ENCODE measurements at regions not wholly inside any gene's neighbourhood (a gene's known extent, or its start where the extent isn't known, plus 50 kb on each side); places are given as distances from the start of the nearest gene placed in this dataset.

DNA sequence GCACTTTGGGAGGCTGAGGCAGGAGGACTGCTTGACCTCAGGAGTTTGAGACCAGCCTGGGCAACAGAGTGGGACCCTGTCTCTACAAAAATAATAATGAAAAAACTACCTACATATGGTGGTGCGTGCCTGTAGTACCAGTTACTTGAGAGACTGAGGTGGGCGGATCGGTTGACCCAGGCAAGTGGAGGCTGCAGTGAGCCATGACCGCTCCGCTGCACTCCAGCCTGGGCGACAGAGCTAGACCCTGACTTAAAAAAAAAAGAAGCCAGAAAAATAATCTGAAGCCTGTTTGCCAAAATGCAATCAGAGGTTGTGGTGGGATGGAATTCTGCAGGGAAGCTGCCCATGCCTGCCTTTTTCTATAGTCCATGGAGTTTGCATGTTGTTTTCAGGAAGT, 50.4 kb upstream of the GGTA1 start:
- intact Hi-C loops (cut with DNase I): loop anchor here in 2 of 3 donors (5.0 to 10.0 kb wide), 3 partner anchors 125 to 445 kb away; no protein-coding TSS in a partner anchor

DNA sequence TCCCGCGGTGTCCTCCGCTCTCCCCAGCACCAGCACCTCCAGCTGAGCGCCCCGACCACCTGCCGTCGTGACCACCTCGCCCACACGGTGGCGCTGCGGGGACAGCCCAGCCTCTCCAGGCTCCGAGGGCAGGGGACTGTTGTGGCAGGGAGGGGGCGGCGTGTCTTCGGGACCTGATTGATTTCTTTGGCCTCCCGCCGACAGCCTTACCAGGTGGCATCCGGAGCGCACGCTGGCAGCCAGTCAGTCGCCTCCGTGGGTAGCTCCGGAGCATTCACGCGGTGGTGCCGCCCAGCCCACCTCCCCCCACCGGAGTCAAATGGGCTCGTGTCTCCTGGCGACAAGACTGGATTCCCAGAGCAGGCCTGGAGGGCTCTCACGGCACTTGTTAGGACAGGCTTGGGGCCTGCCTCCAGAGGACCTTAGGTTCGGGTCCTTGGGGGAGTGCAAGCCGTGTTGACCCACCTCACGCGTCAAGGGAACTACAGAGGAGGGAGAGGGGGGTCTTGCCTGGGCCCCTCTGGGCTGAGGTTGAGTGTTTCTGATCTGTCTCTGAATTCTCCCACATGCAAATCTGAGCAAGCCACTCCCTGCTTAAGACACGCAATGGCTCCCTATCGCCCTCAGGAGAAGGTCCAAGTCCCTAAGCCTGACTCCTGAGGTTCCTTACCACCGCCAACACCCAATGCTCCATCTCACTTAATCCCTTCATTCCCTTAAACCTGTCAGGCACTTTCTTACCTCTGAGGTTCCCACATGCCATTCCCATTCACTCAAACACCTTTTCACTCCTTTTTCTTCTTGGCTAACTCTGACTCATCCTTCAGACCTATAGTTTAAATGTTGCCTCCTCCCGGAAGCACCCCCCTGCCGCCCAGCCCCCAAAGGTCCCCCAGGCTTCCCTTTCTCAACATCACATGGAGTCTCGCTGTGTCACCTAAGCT, 51.2 kb upstream of the GGTA1 start:
- ATAC-seq (peak; percentile 68 to 88 (median 84)), DNase-seq (peak; percentile 72 to 96 (median 87)), FAIRE-seq (no peak)
- intact Hi-C loops (cut with DNase I): loop anchor here in 2 of 3 donors (5.0 to 10.0 kb wide), 3 partner anchors 124 to 444 kb away; no protein-coding TSS in a partner anchor
- peaks cover 0 to 7% (median 0%) of the 10 kb centered on the region in 3 donors for H3K4me1 ChIP-seq
- peak; percentile 86 to 93 (median 90) for TF ChIP-seq CTCF (IDR thresholded peaks at IDR 0.05)
- no peaks in the 10 kb centered on the region for H3K9me3 ChIP-seq
- no peaks in the 10 kb centered on the region for H3K36me3 ChIP-seq
- 18 to 20% methylated on average over 40 of the region's 40 CpGs for WGBS, 2 donors
- peak overlapping the region in 2 of 4 donors; percentile 9 to 19 for H3K4me3 ChIP-seq
- no peak overlapping the region for H3K27ac ChIP-seq
- H3K27me3 ChIP-seq: no peaks in the 10 kb centered on the region

More for the DNA sequence above, 50.4 kb upstream of the GGTA1 start:
- 76 to 80% methylated on average over 6 of the region's 6 CpGs for whole genome bisulfite sequencing, 2 donors
- TF ChIP-seq CTCF (IDR thresholded peaks at IDR 0.05): no peak
- peaks cover 0 to 7% (median 0%) of the 10 kb centered on the region in 3 donors for H3K4me1 ChIP-seq
- DNase-seq (no peak), ATAC-seq (no peak), FAIRE-seq (no peak)
- H3K27me3 ChIP-seq: no peaks in the 10 kb centered on the region
- H3K36me3 ChIP-seq: no peaks in the 10 kb centered on the region
- H3K9me3 ChIP-seq: no peaks in the 10 kb centered on the region
- peak overlapping the region in 2 of 4 donors; percentile 9 to 19 for H3K4me3 ChIP-seq
- H3K27ac ChIP-seq: no peak overlapping the region

DNA sequence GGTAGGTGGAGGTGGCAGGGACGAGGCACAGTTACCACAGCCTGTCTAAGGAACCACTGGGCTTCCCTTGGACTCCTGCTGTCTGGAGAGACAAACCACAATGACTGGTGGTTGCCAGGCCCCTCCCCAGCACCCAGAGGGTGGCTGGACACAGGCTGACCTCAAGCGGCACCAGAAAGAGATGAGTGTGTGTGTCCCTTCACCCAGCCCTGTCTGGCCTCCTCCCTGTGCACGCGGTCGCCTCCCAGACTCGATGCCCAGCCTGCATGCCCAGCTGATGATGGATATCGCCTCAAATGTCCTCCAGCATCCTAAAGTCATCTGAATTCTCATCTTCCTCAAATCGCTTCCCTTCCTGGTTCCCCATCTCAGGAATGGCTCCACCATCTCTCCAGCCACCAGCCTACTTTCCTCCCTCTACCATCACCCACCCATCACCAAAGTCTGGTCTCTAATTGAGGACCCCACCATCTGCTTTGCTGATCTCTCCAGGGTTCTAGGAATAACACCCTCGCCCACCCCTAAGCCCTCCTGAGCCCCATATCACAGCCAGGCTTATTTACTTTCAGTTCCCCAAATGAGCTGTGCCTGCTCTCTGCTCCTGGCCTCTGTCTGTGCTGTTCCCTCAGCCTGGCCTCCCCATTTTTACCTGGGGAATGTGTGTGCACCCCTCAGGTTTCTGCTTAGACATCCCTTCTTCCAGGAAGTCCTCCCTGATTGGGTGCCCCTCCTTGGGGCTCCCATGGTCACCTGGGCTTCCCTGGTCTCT, 52.5 kb upstream of the GGTA1 start:
- intact Hi-C loops (cut with DNase I): loop anchor here in 2 of 3 donors (5.0 to 10.0 kb wide), 3 partner anchors 123 to 443 kb away; no protein-coding TSS in a partner anchor

DNA sequence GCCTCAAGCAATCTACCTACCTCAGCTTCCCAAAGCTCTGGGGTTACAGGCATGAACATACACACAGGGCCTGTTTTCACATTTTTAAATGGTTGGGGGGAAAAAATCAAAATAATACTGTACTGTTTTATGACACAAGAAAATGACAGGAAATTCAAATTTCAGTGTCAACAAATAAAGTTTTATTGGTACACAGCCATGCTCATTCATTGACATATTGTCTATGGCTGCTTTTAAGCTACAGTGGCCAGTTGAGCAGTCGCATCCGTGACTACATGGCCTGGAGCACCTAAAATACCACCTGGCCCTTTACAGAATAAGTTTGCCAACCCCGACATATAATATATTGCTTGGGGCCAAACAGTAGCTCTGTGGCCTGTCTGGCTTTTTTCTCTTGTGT, 56.4 kb upstream of the GGTA1 start:
- H3K9me3 ChIP-seq: no peaks in the 10 kb centered on the region
- H3K27me3 ChIP-seq: no peaks in the 10 kb centered on the region
- 94 to 97% methylated on average over 3 of the region's 3 CpGs for WGBS, 2 donors
- DNase-seq (no peak), FAIRE-seq (no peak), ATAC-seq (no peak)
- peak overlapping the region in 1 of 4 donors; percentile 28 for H3K27ac ChIP-seq
- H3K4me3 ChIP-seq: no peak overlapping the region
- intact Hi-C loops (cut with DNase I): loop anchor here in 1 of 3 donors (10.0 kb wide), 2 partner anchors 119 to 439 kb away; no protein-coding TSS in a partner anchor
- no peaks in the 10 kb centered on the region for H3K36me3 ChIP-seq
- TF ChIP-seq CTCF (IDR thresholded peaks at IDR 0.05): no peak
- H3K4me1 ChIP-seq: peaks cover 0 to 14% (median 0%) of the 10 kb centered on the region in 3 donors

More for the DNA sequence above, 52.5 kb upstream of the GGTA1 start:
- no peak overlapping the region for H3K27ac ChIP-seq
- no peaks in the 10 kb centered on the region for H3K9me3 ChIP-seq
- H3K27me3 ChIP-seq: no peaks in the 10 kb centered on the region
- DNase-seq (no peak), ATAC-seq (no peak), FAIRE-seq (no peak)
- no peaks in the 10 kb centered on the region for H3K36me3 ChIP-seq
- peaks cover 0 to 12% (median 0%) of the 10 kb centered on the region in 3 donors for H3K4me1 ChIP-seq
- TF ChIP-seq CTCF (IDR thresholded peaks at IDR 0.05): no peak
- 57 to 70% methylated on average over 9 of the region's 9 CpGs for WGBS, 2 donors
- H3K4me3 ChIP-seq: no peak overlapping the region
